ENCODE measurements at regions not wholly inside any gene's neighbourhood (a gene's known extent, or its start where the extent isn't known, plus 50 kb on each side); places are given as distances from the start of the nearest gene placed in this dataset.

DNA sequence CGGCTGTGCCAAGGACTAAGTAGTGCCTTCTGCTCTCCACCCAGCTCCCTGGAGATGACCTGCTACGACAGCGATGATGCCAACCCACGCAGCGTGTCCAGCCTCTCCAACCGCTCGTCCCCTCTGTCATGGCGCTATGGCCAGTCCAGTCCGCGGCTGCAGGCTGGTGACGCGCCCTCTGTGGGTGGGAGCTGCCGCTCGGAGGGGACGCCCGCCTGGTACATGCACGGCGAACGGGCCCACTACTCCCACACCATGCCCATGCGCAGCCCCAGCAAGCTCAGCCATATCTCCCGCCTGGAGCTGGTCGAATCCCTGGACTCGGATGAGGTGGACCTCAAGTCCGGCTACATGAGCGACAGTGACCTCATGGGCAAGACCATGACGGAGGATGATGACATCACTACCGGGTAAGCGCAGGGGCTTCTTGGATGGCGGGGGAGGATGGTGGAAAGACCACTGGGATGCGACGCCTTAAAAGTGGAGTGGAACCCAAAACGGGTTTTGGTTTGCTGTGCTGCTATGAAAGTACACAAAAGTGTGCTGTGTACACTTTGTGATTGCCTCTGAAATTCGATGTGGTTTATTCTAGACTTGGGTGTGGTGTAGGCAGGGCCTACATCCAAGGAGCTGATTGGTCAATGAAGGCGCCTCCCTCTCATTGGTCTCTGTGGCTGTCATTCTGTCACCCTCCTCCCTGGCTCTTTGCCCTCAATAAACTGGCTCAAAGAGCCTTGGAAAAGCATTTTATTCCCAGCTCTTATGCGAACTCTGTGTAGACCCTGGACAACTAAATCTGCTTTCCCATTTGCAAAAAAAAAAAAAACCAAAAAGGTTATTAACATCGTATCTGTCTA, 110.4 kb upstream of the IPO9 start:
- POLR2A ChIA-PET (ENCODE audit: partially characterized antibody) = interaction anchor here (0.6 to 1.5 kb wide), 4 partner anchors 21 to 56 kb away, joined by 3 to 6 read pairs (median 4); no protein-coding TSS in a partner anchor
- FAIRE-seq = no peak
- H3K36me3 ChIP-seq (ENCODE audit: control insufficient read depth in 2 of 4, insufficient read depth in 4 of 4, low read length in 3 of 4) = no peaks in the 10 kb centered on the region

More for the DNA sequence above, 110.4 kb upstream of the IPO9 start:
- Histone ChIP-seq H3K18ac (ENCODE audit: extremely low read depth, low read length) (no peak overlapping the region), H3K4me2 (ENCODE audit: insufficient read depth in 1 of 2, low read depth in 2 of 2, low read length in 2 of 2) (no peak overlapping the region), H2AFZ (ENCODE audit: low read length) (no peak overlapping the region), H3K9ac (replicated peaks in 1 of 4; ENCODE audit: extremely low read depth in 1 of 4, low read depth in 3 of 4, low read length in 3 of 4) (no peak overlapping the region), H3K4ac (replicated peaks; ENCODE audit: insufficient read length, low read depth, low read length) (no peak overlapping the region), H3K27ac (ENCODE audit: low read depth, low read length) (no peak overlapping the region), H4K5ac (ENCODE audit: insufficient read length, low read depth, low read length) (no peak overlapping the region), H3K79me2 (ENCODE audit: control insufficient read depth in 1 of 2, insufficient read depth in 2 of 2, low read length in 2 of 2) (no peaks in the 10 kb centered on the region), H3K4me3 (ENCODE audit: extremely low read depth in 1 of 4, insufficient read depth in 2 of 4, low read depth in 3 of 4, low read length in 4 of 4) (no peak overlapping the region), H3K9me3 (ENCODE audit: insufficient read depth in 2 of 2, low read depth in 1 of 2, low read length in 1 of 2) (no peaks in the 10 kb centered on the region), H3K14ac (ENCODE audit: insufficient read length) (no peak overlapping the region), H2BK15ac (ENCODE audit: low read length) (no peak overlapping the region), H2BK12ac (ENCODE audit: low read depth, low read length) (0 out of 2 replicates have a peak overlapping the region, but pooled peaks have one; percentile 27), H3K79me1 (ENCODE audit: low read depth, low read length) (no peaks in the 10 kb centered on the region), H3K23ac (ENCODE audit: insufficient read length) (no peak overlapping the region), H2BK5ac (ENCODE audit: low read depth, low read length) (no peak overlapping the region), H3K4me1 (replicated peaks in 1 of 4; ENCODE audit: control insufficient read depth in 3 of 4, insufficient read depth in 4 of 4, low read length in 3 of 4) (peaks cover 0 to 8% (median 6%) of the 10 kb centered on the region in 4 experiments; a peak in 6 of 7 replicates), H3K27me3 (replicated peaks in 1 of 4; ENCODE audit: control insufficient read depth in 3 of 4, extremely low read depth in 1 of 4, insufficient read depth in 3 of 4, low read length in 3 of 4) (no peaks in the 10 kb centered on the region), H3K23me2 (ENCODE audit: low read depth, low read length) (no peaks in the 10 kb centered on the region), H3K56ac (replicated peaks; ENCODE audit: insufficient read length, low read depth, low read length) (no peak overlapping the region), H2BK120ac (replicated peaks; ENCODE audit: low read depth, low read length) (no peak overlapping the region), H2BK20ac (ENCODE audit: low read length) (no peak overlapping the region), H4K8ac (ENCODE audit: extremely low read depth, insufficient read depth, low read length) (no peak overlapping the region), H4K20me1 (replicated peaks in 1 of 2; ENCODE audit: control insufficient read depth in 1 of 2, insufficient read depth in 2 of 2, low read length in 2 of 2) (no peaks in the 10 kb centered on the region), H2AK5ac (ENCODE audit: low read depth, low read length) (no peak overlapping the region), H4K91ac (replicated peaks; ENCODE audit: insufficient read length, low read length) (no peak overlapping the region)
- no peak for DNase-seq (ENCODE audit: low read depth in 1 of 2, low spot score in 2 of 2)
- CTCF ChIA-PET (ENCODE audit: partially characterized antibody) = interaction anchor here (0.6 to 28.1 kb wide), 16 partner anchors 7 to 1290 kb away, joined by 3 to 823 read pairs (median 4); no protein-coding TSS in a partner anchor
- 94% methylated on average over 34 of the region's 36 CpGs; no CpG with 5 or more reads in 1 of the 2 experiments for WGBS, 2 experiments (ENCODE audit: extremely low coverage in 1 of 2, insufficient coverage in 1 of 2, insufficient read length in 1 of 2, insufficient replicate concordance in 2 of 2, low coverage in 1 of 2, low lambda C conversion rate in 2 of 2, missing lambda C conversion rate in 1 of 2)
- TF ChIP-seq, protein P1, sequence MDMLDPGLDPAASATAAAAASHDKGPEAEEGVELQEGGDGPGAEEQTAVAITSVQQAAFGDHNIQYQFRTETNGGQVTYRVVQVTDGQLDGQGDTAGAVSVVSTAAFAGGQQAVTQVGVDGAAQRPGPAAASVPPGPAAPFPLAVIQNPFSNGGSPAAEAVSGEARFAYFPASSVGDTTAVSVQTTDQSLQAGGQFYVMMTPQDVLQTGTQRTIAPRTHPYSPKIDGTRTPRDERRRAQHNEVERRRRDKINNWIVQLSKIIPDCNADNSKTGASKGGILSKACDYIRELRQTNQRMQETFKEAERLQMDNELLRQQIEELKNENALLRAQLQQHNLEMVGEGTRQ (IDR thresholded peaks at IDR 0.05; ENCODE audit: low read length) = no peak
- TF ChIP-seq JUND (IDR thresholded peaks at IDR 0.05; ENCODE audit: low read length) (no peak), CREB1 (IDR thresholded peaks at IDR 0.05) (peak; percentile 66), SIN3A (conservative IDR thresholded peaks at IDR 0.05 in 1 of 2, IDR thresholded peaks at IDR 0.05 in 1 of 2; ENCODE audit: low read depth in 1 of 2, low read length in 2 of 2) (no peak), RXRA (IDR thresholded peaks at IDR 0.05; ENCODE audit: insufficient read depth, low read depth, low read length) (no peak), SP1 (IDR thresholded peaks at IDR 0.05; ENCODE audit: low read depth, low read length) (0 out of 2 replicates have a peak, but pooled peaks have one; percentile 32), CHD2 (IDR thresholded peaks at IDR 0.05; ENCODE audit: low read length) (0 out of 2 replicates have a peak, but pooled peaks have one; percentile 14)

Measured in H1 (cell line).